Keratinocyte (primary cell): ENCODE measurements at regions not wholly inside any gene's neighbourhood (a gene's known extent, or its start where the extent isn't known, plus 50 kb on each side); places are given as distances from the start of the nearest gene placed in this dataset.

Experiments used
- DNase-seq: peaks from one replicate; pipeline ENCODE4 v3.0.0-alpha.2; 2011; ENCODE audit warnings: low read depth, missing footprints, low spot score
- FAIRE-seq: peaks from 2 replicates; lab custom pipeline; 2011; peaks lifted over from hg19 to GRCh38; lab: Jason Lieb, UNC
- H2AFZ ChIP-seq: 2 replicates; pipeline ENCODE4 v1.6.0; 2012; ENCODE audit warnings: low read length, control low read depth, inconsistent platforms; ENCODE audit not compliant: control insufficient read depth
- H3K27ac ChIP-seq: 2 replicates; pipeline ENCODE4 v1.5.1; 2011; ENCODE audit warnings: low read length; ENCODE audit not compliant: control insufficient read depth, insufficient read depth
- H3K27me3 ChIP-seq: 3 replicates; pipeline ENCODE4 v1.6.0; 2011; ENCODE audit warnings: low read length; ENCODE audit not compliant: control insufficient read depth, insufficient read depth; ENCODE audit errors: extremely low read depth
- H3K36me3 ChIP-seq, 2 experiments: 2 replicates in 1 of 2; 3 replicates in 1 of 2; pipeline ENCODE4 v1.5.1; 2011; ENCODE audit warnings: low read length in 2 of 2, mild to moderate bottlenecking in 1 of 2; ENCODE audit not compliant: control insufficient read depth in 2 of 2, insufficient read depth in 2 of 2; ENCODE audit errors: extremely low read depth in 1 of 2
- H3K4me1 ChIP-seq: 3 replicates; pipeline ENCODE4 v1.5.1; 2011; ENCODE audit warnings: low read length; ENCODE audit not compliant: control insufficient read depth, insufficient read depth; ENCODE audit errors: extremely low read depth
- H3K4me2 ChIP-seq: 3 replicates; pipeline ENCODE4 v1.6.0; 2011; ENCODE audit warnings: low read depth, low read length; ENCODE audit not compliant: control insufficient read depth, insufficient read depth; ENCODE audit errors: extremely low read depth
- H3K4me3 ChIP-seq, 3 experiments: fragments of 200-600 bp in 1 of 3; sonication (generic) in 1 of 3; 2 replicates in 2 of 3; 3 replicates in 1 of 3; pipeline ENCODE4 v1.5.1; 2011 to 2016; ENCODE audit warnings: low read length in 3 of 3, mild to moderate bottlenecking in 3 of 3, control low read depth in 2 of 3, inconsistent platforms in 1 of 3, low read depth in 1 of 3, mixed read lengths in 1 of 3, mixed run types in 1 of 3, moderate library complexity in 1 of 3; ENCODE audit not compliant: control insufficient read depth in 2 of 3, insufficient read depth in 2 of 3; ENCODE audit errors: extremely low read depth in 1 of 3
- H3K79me2 ChIP-seq: 2 replicates; pipeline ENCODE4 v1.6.0; 2012; ENCODE audit warnings: low read length; ENCODE audit not compliant: control insufficient read depth, insufficient read depth
- H3K9ac ChIP-seq: 3 replicates; pipeline ENCODE4 v1.6.0; 2011; ENCODE audit warnings: low read length; ENCODE audit not compliant: control insufficient read depth, insufficient read depth; ENCODE audit errors: extremely low read depth
- H3K9me1 ChIP-seq: 3 replicates; pipeline ENCODE4 v1.6.0; 2011; ENCODE audit warnings: low read length; ENCODE audit not compliant: control insufficient read depth, insufficient read depth; ENCODE audit errors: extremely low read depth
- H3K9me3 ChIP-seq: 2 replicates; pipeline ENCODE4 v1.5.1; 2012; ENCODE audit warnings: low read depth, low read length; ENCODE audit not compliant: control insufficient read depth
- H4K20me1 ChIP-seq: 3 replicates; pipeline ENCODE4 v1.6.0; 2011; ENCODE audit warnings: low read length; ENCODE audit not compliant: control insufficient read depth, insufficient read depth; ENCODE audit errors: extremely low read depth
- CTCF ChIP-seq, 3 experiments: IDR thresholded peaks in 1 of 3; conservative IDR thresholded peaks in 1 of 3; optimal IDR thresholded peaks in 1 of 3; 2 replicates in 2 of 3; 3 replicates in 1 of 3; pipeline versions ENCODE3 to v1.5.1; 2011; ENCODE audit warnings: low read length in 3 of 3, mild to moderate bottlenecking in 3 of 3, moderate library complexity in 2 of 3, control low read depth in 1 of 3, inconsistent platforms in 1 of 3; ENCODE audit not compliant: insufficient read depth in 2 of 3; ENCODE audit errors: extremely low read depth in 1 of 3
- EZH2 ChIP-seq: IDR thresholded peaks from one replicate; pipeline ENCODE4 v1.6.1; 2012; ENCODE audit warnings: inconsistent platforms, mild to moderate bottlenecking, low read length, moderate library complexity
- dilution Hi-C: fragments of 300-500 bp; cut with MboI; formaldehyde crosslinking; loops from one replicate; pipeline ENCODE4 v1.7.0; 2020; ENCODE audit warnings: low sequenced_read_pairs; ENCODE audit not compliant: extremely low pct_ligation_motif_present

- dilution Hi-C loops: no loop called here
Observed at GRCh38 chr6:68159433-68159832, 475.6 kb upstream of the ADGRB3 start.

GRCh38 chr6:68158256-68158655 is 476.8 kb upstream of the ADGRB3 start:
- Histone ChIP-seq H3K9ac (no peak overlapping the region), H3K79me2 (no peaks in the 10 kb centered on the region), H3K4me2 (no peak overlapping the region), H3K4me3 (no peak overlapping the region), H3K36me3 (no peaks in the 10 kb centered on the region), H3K9me1 (no peaks in the 10 kb centered on the region), H3K27me3 (no peaks in the 10 kb centered on the region), H3K4me1 (no peaks in the 10 kb centered on the region), H3K27ac (no peak overlapping the region), H2AFZ (no peak overlapping the region), H3K9me3 (peaks cover 2% of the 10 kb centered on the region), H4K20me1 (no peaks in the 10 kb centered on the region)
- TF ChIP-seq EZH2 (no peak), CTCF (optimal IDR thresholded peaks at IDR 0.05 in 1 of 3, IDR thresholded peaks at IDR 0.05 in 1 of 3, conservative IDR thresholded peaks at IDR 0.05 in 1 of 3; ENCODE audit: extremely low read depth in 1 of 3, insufficient read depth in 2 of 3, low read length in 3 of 3) (no peak)
- DNase-seq (no peak), FAIRE-seq (no peak)
- dilution Hi-C loops: no loop called here

More at GRCh38 chr6:68159433-68159832, 475.6 kb upstream of the ADGRB3 start:
- FAIRE-seq (no peak), DNase-seq (no peak)
- no peak overlapping the region for H3K4me3 ChIP-seq
- H3K9me3 ChIP-seq: peaks cover 2% of the 10 kb centered on the region
- H2AFZ ChIP-seq: no peak overlapping the region
- no peaks in the 10 kb centered on the region for H4K20me1 ChIP-seq
- TF ChIP-seq CTCF (optimal IDR thresholded peaks at IDR 0.05 in 1 of 3, IDR thresholded peaks at IDR 0.05 in 1 of 3, conservative IDR thresholded peaks at IDR 0.05 in 1 of 3; ENCODE audit: extremely low read depth in 1 of 3, insufficient read depth in 2 of 3, low read length in 3 of 3): no peak
- TF ChIP-seq EZH2: no peak
- H3K4me1 ChIP-seq: no peaks in the 10 kb centered on the region
- H3K27me3 ChIP-seq: no peaks in the 10 kb centered on the region
- H3K9me1 ChIP-seq: no peaks in the 10 kb centered on the region
- no peak overlapping the region for H3K9ac ChIP-seq
- no peak overlapping the region for H3K27ac ChIP-seq
- no peak overlapping the region for H3K4me2 ChIP-seq
- H3K36me3 ChIP-seq: no peaks in the 10 kb centered on the region
- H3K79me2 ChIP-seq: no peaks in the 10 kb centered on the region
